Activated naive CD8-positive, alpha-beta T cell treated with anti-CD3 and anti-CD28 coated beads for 36 hours (primary cell): ENCODE measurements at regions not wholly inside any gene's neighbourhood (a gene's known extent, or its start where the extent isn't known, plus 50 kb on each side); places are given as distances from the start of the nearest gene placed in this dataset.

Experiments
- DNase-seq: peaks from one replicate; pipeline ENCODE4 v3.0.0; 2021
- H3K27ac Mint-ChIP-seq: one replicate; pipeline ENCODE4 v1.8.0; 2022; ENCODE audit warnings: mild to moderate bottlenecking, moderate library complexity, mixed read lengths
- H3K27me3 Mint-ChIP-seq: one replicate; pipeline ENCODE4 v1.8.0; 2022; ENCODE audit warnings: mild to moderate bottlenecking, mixed read lengths
- H3K36me3 Mint-ChIP-seq: one replicate; pipeline ENCODE4 v1.8.0; 2021; ENCODE audit warnings: mild to moderate bottlenecking, mixed read lengths
- H3K4me1 Mint-ChIP-seq: one replicate; pipeline ENCODE4 v1.8.0; 2021; ENCODE audit warnings: mixed read lengths
- H3K4me3 Mint-ChIP-seq: one replicate; pipeline ENCODE4 v1.8.0; 2022; ENCODE audit warnings: mild to moderate bottlenecking, moderate library complexity, mixed read lengths
- H3K9me3 Mint-ChIP-seq: one replicate; pipeline ENCODE4 v1.8.0; 2022; ENCODE audit warnings: mixed read lengths

GRCh38 chr21:35792569-35793305 is 267.6 kb downstream of the SETD4 start:
- no peaks in the 10 kb centered on the region for H3K9me3 Mint-ChIP-seq
- DNase-seq = no peak
- H3K36me3 Mint-ChIP-seq = no peaks in the 10 kb centered on the region
- no peaks in the 10 kb centered on the region for H3K27me3 Mint-ChIP-seq
- H3K27ac Mint-ChIP-seq = no peak overlapping the region
- no peak overlapping the region for H3K4me3 Mint-ChIP-seq
- no peaks in the 10 kb centered on the region for H3K4me1 Mint-ChIP-seq

GRCh38 chr21:35791541-35792325 is 268.6 kb downstream of the SETD4 start:
- Mint-ChIP-seq H3K36me3 (no peaks in the 10 kb centered on the region), H3K4me1 (no peaks in the 10 kb centered on the region), H3K27ac (no peak overlapping the region), H3K9me3 (no peaks in the 10 kb centered on the region), H3K27me3 (no peaks in the 10 kb centered on the region), H3K4me3 (no peak overlapping the region)
- DNase-seq = no peak

- Mint-ChIP-seq H3K4me3 (no peak overlapping the region), H3K36me3 (no peaks in the 10 kb centered on the region), H3K4me1 (no peaks in the 10 kb centered on the region), H3K27me3 (peaks cover 7% of the 10 kb centered on the region), H3K27ac (no peak overlapping the region), H3K9me3 (no peaks in the 10 kb centered on the region)
- no peak for DNase-seq
Observed at GRCh38 chr21:35783721-35784120, 276.6 kb downstream of the SETD4 start.

- H3K27me3 Mint-ChIP-seq = peaks cover 13% of the 10 kb centered on the region
- H3K4me1 Mint-ChIP-seq = no peaks in the 10 kb centered on the region
- no peak for DNase-seq
- no peaks in the 10 kb centered on the region for H3K9me3 Mint-ChIP-seq
- no peak overlapping the region for H3K4me3 Mint-ChIP-seq
- H3K27ac Mint-ChIP-seq = no peak overlapping the region
- H3K36me3 Mint-ChIP-seq = no peaks in the 10 kb centered on the region
Observed at GRCh38 chr21:35782667-35783066, 277.7 kb downstream of the SETD4 start.

- no peaks in the 10 kb centered on the region for H3K36me3 Mint-ChIP-seq
- H3K27me3 Mint-ChIP-seq = peaks cover 12% of the 10 kb centered on the region
- H3K9me3 Mint-ChIP-seq = no peaks in the 10 kb centered on the region
Observed at GRCh38 chr21:35780983-35781382, 279.3 kb downstream of the SETD4 start.

GRCh38 chr21:35779690-35780570 is 280.4 kb downstream of the SETD4 start:
- Mint-ChIP-seq H3K36me3 (no peaks in the 10 kb centered on the region), H3K4me1 (no peaks in the 10 kb centered on the region), H3K27me3 (peaks cover 7% of the 10 kb centered on the region), H3K9me3 (no peaks in the 10 kb centered on the region), H3K4me3 (no peak overlapping the region), H3K27ac (no peak overlapping the region)
- DNase-seq = no peak

More at GRCh38 chr21:35780983-35781382, 279.3 kb downstream of the SETD4 start:
- no peak overlapping the region for H3K27ac Mint-ChIP-seq
- H3K4me1 Mint-ChIP-seq = no peaks in the 10 kb centered on the region
- no peak for DNase-seq
- H3K4me3 Mint-ChIP-seq = no peak overlapping the region

GRCh38 chr21:35779167-35779566 is 281.2 kb downstream of the SETD4 start:
- Mint-ChIP-seq H3K27ac (no peak overlapping the region), H3K36me3 (no peaks in the 10 kb centered on the region), H3K4me3 (no peak overlapping the region), H3K27me3 (peaks cover 10% of the 10 kb centered on the region), H3K9me3 (no peaks in the 10 kb centered on the region), H3K4me1 (no peaks in the 10 kb centered on the region)
- no peak for DNase-seq

- no peak for DNase-seq
- H3K4me1 Mint-ChIP-seq = no peaks in the 10 kb centered on the region
- H3K27ac Mint-ChIP-seq = no peak overlapping the region
- no peaks in the 10 kb centered on the region for H3K36me3 Mint-ChIP-seq
- no peaks in the 10 kb centered on the region for H3K9me3 Mint-ChIP-seq
- H3K27me3 Mint-ChIP-seq = peaks cover 16% of the 10 kb centered on the region
- no peak overlapping the region for H3K4me3 Mint-ChIP-seq
Observed at GRCh38 chr21:35777081-35777480, 283.2 kb downstream of the SETD4 start.

- Mint-ChIP-seq H3K4me3 (no peak overlapping the region), H3K36me3 (no peaks in the 10 kb centered on the region), H3K27me3 (peaks cover 21% of the 10 kb centered on the region), H3K27ac (no peak overlapping the region), H3K4me1 (no peaks in the 10 kb centered on the region), H3K9me3 (no peaks in the 10 kb centered on the region)
- DNase-seq = no peak
Observed at GRCh38 chr21:35775778-35776544, 284.4 kb downstream of the SETD4 start.

- no peak for DNase-seq
- Mint-ChIP-seq H3K9me3 (no peaks in the 10 kb centered on the region), H3K27ac (no peak overlapping the region)
Observed at GRCh38 chr21:35770101-35770945, 290.0 kb downstream of the SETD4 start.

GRCh38 chr21:35768187-35768586 is 292.1 kb downstream of the SETD4 start:
- Mint-ChIP-seq H3K27ac (no peak overlapping the region), H3K4me3 (no peak overlapping the region), H3K36me3 (no peaks in the 10 kb centered on the region), H3K9me3 (no peaks in the 10 kb centered on the region), H3K27me3 (peaks cover 10% of the 10 kb centered on the region), H3K4me1 (no peaks in the 10 kb centered on the region)
- DNase-seq = no peak

More at GRCh38 chr21:35770101-35770945, 290.0 kb downstream of the SETD4 start:
- no peaks in the 10 kb centered on the region for H3K36me3 Mint-ChIP-seq
- H3K4me1 Mint-ChIP-seq = no peaks in the 10 kb centered on the region
- H3K4me3 Mint-ChIP-seq = no peak overlapping the region
- H3K27me3 Mint-ChIP-seq = peaks cover 14% of the 10 kb centered on the region

- H3K4me1 Mint-ChIP-seq = no peaks in the 10 kb centered on the region
- no peak overlapping the region for H3K27ac Mint-ChIP-seq
- H3K4me3 Mint-ChIP-seq = no peak overlapping the region
- H3K27me3 Mint-ChIP-seq = no peaks in the 10 kb centered on the region
- no peaks in the 10 kb centered on the region for H3K36me3 Mint-ChIP-seq
- H3K9me3 Mint-ChIP-seq = no peaks in the 10 kb centered on the region
- DNase-seq = no peak
Observed at GRCh38 chr21:35764586-35764985, 295.7 kb downstream of the SETD4 start.

- Mint-ChIP-seq H3K27me3 (no peaks in the 10 kb centered on the region), H3K27ac (no peak overlapping the region), H3K36me3 (no peaks in the 10 kb centered on the region), H3K4me3 (no peak overlapping the region), H3K9me3 (no peaks in the 10 kb centered on the region), H3K4me1 (no peaks in the 10 kb centered on the region)
- no peak for DNase-seq
Observed at GRCh38 chr21:35764077-35764476, 296.2 kb downstream of the SETD4 start.

- no peak for DNase-seq
- no peak overlapping the region for H3K27ac Mint-ChIP-seq
- H3K4me1 Mint-ChIP-seq = no peaks in the 10 kb centered on the region
- H3K9me3 Mint-ChIP-seq = peaks cover 8% of the 10 kb centered on the region
- peaks cover 2% of the 10 kb centered on the region for H3K36me3 Mint-ChIP-seq
- H3K4me3 Mint-ChIP-seq = no peak overlapping the region
- H3K27me3 Mint-ChIP-seq = peaks cover 24% of the 10 kb centered on the region
Observed at GRCh38 chr21:35754583-35754982, 305.7 kb downstream of the SETD4 start.
